ENCODE measurements at regions not wholly inside any gene's neighbourhood (a gene's known extent, or its start where the extent isn't known, plus 50 kb on each side); places are given as distances from the start of the nearest gene placed in this dataset.

DNA sequence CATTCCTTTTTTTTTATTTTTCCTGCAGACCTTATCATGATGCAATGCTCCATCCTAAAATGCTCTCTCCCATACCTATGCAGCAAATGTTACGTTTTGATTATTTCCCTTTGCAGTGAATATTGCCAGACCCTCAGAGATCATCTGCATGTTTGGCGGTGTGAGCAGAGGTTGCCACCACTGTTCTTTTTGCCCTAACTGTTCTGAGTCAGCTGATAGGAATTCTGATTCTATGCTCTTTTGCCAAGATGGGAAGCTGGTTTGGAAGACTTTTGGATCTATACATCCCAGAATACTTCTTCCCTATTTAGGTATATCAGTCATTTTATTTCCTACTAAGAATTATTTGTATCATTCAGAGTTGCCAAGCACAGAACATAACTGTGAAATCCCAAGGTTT lies 130.5 kb downstream of the KLF6 start:
- no peak for TF ChIP-seq EZH2 (IDR thresholded peaks at IDR 0.05; ENCODE audit: borderline replicate concordance, low read depth, low read length, poor library complexity, severe bottlenecking)
- TF ChIP-seq, protein P1, sequence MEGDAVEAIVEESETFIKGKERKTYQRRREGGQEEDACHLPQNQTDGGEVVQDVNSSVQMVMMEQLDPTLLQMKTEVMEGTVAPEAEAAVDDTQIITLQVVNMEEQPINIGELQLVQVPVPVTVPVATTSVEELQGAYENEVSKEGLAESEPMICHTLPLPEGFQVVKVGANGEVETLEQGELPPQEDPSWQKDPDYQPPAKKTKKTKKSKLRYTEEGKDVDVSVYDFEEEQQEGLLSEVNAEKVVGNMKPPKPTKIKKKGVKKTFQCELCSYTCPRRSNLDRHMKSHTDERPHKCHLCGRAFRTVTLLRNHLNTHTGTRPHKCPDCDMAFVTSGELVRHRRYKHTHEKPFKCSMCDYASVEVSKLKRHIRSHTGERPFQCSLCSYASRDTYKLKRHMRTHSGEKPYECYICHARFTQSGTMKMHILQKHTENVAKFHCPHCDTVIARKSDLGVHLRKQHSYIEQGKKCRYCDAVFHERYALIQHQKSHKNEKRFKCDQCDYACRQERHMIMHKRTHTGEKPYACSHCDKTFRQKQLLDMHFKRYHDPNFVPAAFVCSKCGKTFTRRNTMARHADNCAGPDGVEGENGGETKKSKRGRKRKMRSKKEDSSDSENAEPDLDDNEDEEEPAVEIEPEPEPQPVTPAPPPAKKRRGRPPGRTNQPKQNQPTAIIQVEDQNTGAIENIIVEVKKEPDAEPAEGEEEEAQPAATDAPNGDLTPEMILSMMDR (conservative IDR thresholded peaks at IDR 0.05; ENCODE audit: low read depth, low read length) = no peak

Measured in A673 (cell line).